HL-60 (cell line): ENCODE measurements at regions not wholly inside any gene's neighbourhood (a gene's known extent, or its start where the extent isn't known, plus 50 kb on each side); places are given as distances from the start of the nearest gene placed in this dataset.

ENCODE experiments used
- POLR2AphosphoS5 ChIP-seq: IDR thresholded peaks from 2 replicates; pipeline ENCODE4 v1.6.1; 2012; ENCODE audit warnings: low read depth
- SPI1 ChIP-seq: IDR thresholded peaks from 2 replicates; pipeline ENCODE4 v1.6.1; 2012; ENCODE audit warnings: low read depth, mild to moderate bottlenecking, borderline replicate concordance
- TF ChIP-seq, protein P1 (sequence below): IDR thresholded peaks from one replicate; pipeline ENCODE4 v1.5.1; 2011; ENCODE audit warnings: low read length, control low read depth, inconsistent platforms; ENCODE audit not compliant: insufficient read depth
- TF ChIP-seq, protein P2 (sequence below): IDR thresholded peaks from 2 replicates; pipeline ENCODE4 v1.6.1; 2012; ENCODE audit warnings: low read depth; ENCODE audit not compliant: insufficient replicate concordance

DNA sequence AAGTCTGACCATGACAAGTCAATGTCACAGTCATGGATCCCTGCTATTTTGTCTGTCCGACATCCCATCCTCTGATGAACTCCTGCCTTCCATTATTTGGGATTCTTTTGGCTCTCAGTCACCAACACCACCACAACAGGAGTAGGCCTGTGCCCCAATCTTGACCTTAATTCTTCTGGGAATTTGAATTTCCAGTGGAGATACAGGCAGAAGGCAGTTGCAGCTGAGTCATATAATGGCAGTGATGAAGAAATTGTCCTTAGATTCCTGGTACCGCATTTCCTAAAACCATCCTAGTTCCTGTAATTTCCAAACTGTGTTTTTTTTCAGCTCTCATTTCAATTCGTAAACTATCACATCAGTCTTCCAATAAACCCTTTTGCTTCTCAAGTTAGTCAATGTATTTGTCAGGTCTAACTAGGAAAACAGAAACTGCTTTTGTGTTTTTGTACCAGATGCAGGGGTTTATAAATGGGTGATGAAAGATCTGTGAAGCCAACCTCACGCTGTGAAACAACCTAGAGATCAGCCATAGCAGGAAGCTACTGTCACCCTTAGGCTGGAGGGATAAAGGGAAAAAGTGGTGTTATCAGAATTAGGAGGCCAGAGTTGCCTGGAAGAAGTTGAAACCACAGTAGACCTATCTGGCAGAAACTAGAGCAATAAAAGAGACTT is 126.3 kb upstream of the TMEM108 start:
- TF ChIP-seq, protein P1, sequence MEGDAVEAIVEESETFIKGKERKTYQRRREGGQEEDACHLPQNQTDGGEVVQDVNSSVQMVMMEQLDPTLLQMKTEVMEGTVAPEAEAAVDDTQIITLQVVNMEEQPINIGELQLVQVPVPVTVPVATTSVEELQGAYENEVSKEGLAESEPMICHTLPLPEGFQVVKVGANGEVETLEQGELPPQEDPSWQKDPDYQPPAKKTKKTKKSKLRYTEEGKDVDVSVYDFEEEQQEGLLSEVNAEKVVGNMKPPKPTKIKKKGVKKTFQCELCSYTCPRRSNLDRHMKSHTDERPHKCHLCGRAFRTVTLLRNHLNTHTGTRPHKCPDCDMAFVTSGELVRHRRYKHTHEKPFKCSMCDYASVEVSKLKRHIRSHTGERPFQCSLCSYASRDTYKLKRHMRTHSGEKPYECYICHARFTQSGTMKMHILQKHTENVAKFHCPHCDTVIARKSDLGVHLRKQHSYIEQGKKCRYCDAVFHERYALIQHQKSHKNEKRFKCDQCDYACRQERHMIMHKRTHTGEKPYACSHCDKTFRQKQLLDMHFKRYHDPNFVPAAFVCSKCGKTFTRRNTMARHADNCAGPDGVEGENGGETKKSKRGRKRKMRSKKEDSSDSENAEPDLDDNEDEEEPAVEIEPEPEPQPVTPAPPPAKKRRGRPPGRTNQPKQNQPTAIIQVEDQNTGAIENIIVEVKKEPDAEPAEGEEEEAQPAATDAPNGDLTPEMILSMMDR, result no peak
- no peak for TF ChIP-seq POLR2AphosphoS5
- TF ChIP-seq, protein P2, sequence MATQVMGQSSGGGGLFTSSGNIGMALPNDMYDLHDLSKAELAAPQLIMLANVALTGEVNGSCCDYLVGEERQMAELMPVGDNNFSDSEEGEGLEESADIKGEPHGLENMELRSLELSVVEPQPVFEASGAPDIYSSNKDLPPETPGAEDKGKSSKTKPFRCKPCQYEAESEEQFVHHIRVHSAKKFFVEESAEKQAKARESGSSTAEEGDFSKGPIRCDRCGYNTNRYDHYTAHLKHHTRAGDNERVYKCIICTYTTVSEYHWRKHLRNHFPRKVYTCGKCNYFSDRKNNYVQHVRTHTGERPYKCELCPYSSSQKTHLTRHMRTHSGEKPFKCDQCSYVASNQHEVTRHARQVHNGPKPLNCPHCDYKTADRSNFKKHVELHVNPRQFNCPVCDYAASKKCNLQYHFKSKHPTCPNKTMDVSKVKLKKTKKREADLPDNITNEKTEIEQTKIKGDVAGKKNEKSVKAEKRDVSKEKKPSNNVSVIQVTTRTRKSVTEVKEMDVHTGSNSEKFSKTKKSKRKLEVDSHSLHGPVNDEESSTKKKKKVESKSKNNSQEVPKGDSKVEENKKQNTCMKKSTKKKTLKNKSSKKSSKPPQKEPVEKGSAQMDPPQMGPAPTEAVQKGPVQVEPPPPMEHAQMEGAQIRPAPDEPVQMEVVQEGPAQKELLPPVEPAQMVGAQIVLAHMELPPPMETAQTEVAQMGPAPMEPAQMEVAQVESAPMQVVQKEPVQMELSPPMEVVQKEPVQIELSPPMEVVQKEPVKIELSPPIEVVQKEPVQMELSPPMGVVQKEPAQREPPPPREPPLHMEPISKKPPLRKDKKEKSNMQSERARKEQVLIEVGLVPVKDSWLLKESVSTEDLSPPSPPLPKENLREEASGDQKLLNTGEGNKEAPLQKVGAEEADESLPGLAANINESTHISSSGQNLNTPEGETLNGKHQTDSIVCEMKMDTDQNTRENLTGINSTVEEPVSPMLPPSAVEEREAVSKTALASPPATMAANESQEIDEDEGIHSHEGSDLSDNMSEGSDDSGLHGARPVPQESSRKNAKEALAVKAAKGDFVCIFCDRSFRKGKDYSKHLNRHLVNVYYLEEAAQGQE, result no peak
- TF ChIP-seq SPI1, result no peak
